GM19463 (cell line): ENCODE measurements at regions not wholly inside any gene's neighbourhood (a gene's known extent, or its start where the extent isn't known, plus 50 kb on each side); places are given as distances from the start of the nearest gene placed in this dataset.
"Not testable (repeated sequence)": the region's sequence is repeated elsewhere in the genome, so short reads cannot be mapped to it uniquely, and the experiment has no call there.

ENCODE experiments used
- ATAC-seq: cut with Tn5 transposase; IDR thresholded peaks from one replicate; pipeline ENCODE4 v1.9.1; 2021; ENCODE audit warnings: mild to moderate bottlenecking, moderate library complexity; ENCODE audit not compliant: unreplicated experiment

DNA sequence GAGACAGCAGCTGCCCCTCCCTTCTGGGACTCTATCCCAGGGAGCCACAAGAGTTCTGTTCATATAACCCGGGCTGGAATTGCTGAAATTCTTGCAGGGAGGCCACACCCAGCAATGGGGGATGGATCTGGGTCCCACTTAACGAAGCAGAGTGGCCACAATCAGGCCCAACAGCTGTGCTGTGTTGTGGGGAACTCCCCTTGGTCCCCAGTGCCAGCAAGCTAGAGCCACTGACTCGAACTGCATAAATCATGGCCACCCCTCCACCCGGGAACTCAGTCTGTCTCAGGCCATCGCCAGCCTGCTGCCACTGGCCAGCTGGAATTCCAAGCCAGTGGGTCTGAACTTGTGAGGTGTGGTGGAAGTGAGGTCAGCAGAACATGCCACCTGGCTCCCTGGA is 111.1 kb downstream of the KLF8 start:
- ATAC-seq, result no peak

DNA sequence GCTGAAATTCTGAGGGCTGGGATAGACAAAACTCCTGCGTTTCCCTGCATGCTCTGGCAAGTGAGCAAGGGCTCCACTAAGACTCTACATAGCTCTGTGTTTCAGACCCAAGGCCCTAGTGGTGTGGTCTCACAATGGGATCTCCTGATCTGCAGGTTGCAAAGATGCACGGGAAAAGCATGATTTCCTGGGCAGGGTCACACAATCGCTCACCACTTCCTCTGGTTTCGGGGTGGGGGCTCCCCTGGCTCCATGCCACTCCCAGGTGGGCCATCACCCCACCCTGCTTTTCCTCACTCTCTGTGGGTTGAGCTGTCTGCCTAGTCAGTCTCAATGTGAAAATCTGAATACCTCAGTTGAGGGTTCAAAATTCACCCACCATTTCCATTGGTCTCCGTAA is 111.5 kb downstream of the KLF8 start:
- ATAC-seq, result no peak

DNA sequence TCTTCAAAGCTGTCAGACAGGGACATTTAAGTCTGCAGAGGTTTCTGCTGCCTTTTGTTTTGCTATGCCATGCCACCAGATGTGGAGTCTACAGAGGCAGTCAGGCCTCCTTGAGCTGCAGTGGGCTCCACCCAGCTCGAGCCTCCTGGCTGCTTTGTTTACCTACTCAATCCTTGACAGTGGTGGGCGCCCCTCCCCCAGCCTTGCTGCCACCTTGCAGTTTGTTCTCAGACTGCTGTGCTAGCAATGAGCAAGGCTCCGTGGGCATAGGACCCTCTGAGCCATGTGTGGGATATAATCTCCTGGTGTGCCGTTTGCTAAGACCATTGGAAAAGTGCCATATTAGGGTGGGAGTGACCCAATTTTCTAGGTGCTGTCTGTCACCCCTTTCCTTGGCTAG is 126.0 kb downstream of the KLF8 start:
- not testable (repeated sequence) for ATAC-seq

DNA sequence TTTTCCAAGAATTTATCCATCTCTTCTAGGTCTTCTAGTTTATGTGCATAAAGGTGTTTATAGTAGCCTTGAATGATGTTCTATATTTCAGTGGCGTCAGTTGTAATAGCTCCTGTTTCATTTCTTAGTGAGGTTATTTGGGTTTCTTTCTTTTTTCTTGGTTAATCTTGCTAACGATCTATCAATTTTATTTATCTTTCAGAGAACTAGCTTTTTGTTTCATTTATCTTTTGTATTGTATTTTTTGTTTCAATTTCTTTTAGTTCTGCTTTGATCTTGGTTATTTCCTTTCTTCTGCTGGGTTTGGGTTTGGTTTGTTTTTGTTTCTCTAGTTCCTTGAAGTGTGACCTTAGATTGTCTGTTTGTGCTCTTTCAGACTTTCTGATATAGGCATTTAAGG is 133.0 kb downstream of the KLF8 start:
- not testable (repeated sequence) for ATAC-seq

DNA sequence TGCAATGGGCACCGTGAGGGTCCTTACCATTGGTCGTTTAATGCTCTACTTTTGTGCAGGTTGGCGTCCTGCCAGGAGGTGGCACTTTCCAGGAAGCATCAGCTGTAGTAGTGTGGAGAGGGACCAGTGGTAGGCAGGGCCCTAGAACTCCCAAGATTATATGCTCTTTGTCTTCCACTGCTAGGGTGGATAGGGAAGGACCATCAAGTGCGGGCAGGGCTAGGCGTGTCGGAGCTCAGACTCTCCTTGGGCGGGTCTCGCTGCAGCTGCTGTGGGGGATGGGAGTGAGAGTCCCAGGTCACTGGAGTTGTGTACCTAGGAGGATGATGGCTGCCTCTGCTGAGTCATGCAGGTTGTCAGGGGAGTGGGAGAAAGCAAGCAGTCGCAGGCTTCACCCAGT is 134.7 kb downstream of the KLF8 start:
- no peak for ATAC-seq

DNA sequence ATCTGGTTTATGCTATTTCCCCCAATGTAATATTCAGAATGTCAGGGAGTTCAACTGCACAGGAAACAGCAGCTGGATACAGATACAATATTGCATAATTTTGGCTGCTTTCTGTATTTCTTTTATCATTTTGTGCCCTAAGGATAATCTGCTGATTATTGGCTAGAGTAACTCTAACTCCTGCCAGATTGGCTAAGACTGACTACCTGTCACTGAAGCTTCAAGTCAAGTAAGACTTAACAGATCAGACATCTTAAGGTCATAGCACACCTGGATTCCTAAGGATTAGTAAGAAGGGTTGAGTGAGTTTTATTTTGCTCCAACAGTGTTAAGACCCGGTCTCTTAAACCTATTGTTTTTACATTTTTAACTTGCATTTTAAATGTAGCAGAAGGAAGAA is 136.8 kb downstream of the KLF8 start:
- ATAC-seq, result no peak

DNA sequence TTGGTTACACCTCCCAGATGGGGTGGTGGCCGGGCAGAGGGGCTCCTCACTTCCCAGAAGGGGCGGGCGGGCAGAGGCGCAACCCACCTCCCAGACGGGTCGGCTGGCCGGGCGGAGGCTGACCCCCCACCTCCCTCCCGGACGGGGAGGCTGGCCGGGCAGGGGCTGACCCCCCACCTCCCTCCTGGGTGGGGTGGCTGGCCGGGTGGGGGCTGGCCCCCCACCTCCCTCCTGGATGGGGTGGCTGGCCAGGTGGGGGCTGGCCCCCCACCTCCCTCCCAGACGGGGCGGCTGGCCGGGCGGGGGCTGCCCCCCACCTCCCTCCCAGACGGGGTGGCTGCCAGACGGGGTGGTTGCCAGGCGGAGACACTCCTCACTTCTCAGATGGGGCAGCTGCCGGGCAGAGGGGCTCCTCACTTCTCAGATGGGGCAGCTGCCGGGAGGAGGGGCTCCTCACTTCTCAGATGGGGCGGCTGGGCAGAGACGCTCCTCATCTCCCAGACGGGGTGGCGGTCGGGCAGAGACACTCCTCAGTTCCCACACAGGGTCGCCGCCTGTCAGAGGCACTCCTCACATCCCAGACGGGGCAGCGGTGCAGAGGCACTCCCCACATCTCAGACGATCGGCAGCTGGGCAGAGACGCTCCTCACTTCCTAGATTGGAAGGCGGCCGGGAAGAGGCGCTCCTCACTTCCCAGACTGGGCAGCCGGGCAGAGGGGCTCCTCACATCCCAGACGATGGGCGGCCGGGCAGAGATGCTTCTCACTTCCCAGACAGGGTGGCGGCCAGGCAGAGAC is 148.0 kb downstream of the KLF8 start:
- ATAC-seq, result not testable (repeated sequence)

DNA sequence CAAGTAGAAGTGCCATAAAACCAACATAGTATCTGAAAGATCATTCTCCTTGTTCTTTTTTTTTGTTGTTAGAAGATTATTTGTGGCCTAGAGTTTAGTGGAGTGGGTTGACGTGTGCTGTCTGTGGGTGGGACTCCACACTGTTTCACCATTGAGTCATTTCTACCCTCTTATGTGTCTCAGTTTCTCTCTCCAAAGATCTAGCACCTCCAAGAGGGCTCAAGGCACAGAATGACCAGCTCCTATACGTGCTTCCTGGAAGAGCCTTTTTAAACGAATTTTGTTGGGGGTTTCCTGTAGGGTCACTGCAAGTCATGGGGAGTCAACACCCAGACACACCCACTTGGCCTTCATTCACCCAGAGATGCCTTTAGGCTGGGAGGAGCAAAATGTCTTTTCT is 150.1 kb downstream of the KLF8 start:
- ATAC-seq, result peak; percentile 63

DNA sequence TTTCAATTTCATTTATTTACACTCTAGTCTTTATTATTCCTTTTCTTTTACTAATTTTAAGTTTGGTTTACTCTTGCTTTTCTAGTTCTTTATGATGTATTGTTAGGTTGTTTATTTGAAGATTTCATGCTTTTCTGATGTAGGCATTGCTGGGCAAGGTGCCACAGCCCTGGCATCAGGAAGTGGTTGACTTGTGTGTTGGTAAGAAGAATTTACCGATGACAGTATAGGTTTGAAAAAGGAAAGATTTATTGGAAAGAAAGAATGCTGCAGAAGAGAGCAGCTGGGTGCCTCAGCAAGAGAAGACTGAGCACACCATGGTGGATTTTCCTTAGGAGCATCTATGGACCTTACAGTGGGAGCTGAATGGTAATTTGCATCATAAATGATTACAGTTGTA is 153.2 kb downstream of the KLF8 start:
- no peak for ATAC-seq

DNA sequence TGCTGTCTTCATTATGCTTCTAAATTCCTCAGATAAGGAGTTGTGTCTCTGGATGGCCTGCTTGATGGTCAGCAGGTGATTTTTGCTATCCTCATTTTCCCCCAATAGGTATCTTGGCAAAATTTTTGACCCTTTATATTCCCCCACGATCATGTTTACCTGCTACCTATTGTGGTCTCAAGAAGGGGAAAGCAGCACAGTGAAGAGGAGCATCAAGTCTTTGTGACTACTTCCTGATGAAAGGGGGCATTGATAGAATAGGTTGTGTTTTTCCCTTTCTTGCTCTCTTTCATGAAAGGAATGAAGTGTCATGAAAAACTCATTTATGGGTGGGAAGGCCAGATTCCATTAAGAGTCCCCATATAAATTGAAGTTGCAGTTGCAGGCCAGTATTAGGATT is 153.8 kb downstream of the KLF8 start:
- no peak for ATAC-seq

DNA sequence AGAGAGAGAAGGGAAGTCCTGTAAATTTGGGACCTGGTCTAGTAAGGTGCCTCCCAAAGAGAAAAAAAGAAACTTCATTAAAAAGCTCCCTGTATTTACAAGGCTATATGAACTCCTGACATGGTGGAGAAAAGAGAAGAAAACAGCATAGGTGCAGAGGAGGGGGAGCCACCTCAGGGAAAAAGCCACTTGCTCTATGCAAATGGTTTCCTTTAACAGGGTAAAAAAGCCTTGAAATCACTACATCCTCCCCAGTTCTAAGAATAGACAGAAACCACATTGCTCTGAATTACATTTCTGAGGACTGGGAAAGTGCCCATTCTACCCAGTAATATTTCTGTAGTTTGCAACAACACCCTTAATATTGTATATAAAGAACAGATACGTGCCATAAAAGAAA is 165.5 kb downstream of the KLF8 start:
- ATAC-seq, result no peak

DNA sequence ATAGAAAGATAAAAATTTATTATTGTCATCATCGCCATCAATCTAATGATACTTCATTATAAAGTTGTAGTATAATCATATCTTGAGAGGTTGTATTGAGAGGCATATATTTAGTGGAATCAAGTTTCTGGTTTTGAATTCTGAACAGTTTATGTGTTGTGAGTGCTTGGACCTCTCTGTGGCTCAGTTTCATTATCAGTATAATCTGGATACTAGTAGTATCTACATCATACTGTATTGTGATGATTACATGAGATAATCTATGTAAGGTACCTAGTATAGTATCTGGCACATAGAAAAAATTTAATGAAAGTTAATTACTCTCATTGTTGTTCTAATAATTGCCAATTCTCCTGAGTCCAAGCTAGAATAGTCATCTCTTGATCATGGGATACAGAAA is 161.2 kb upstream of the UBQLN2 start:
- no peak for ATAC-seq

DNA sequence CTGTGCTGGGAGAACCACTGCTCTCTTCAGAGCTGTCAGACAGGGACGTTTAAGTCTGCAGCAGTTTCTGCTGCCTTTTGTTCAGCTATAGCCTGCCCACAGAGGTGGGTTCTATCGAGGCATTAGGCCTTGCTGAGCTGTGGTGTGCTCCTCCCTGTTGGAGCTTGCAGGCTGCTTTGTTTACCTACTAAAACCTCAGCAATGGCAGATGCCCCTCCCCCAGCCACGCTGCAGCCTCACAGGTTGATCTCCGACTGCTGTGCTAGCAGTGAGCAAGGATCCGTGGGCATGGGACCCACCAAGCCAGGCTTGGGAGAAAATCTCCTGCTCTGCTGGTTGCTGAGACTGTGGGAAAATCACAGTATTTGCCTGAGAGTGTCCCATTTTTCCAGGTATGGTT is 133.8 kb upstream of the UBQLN2 start:
- ATAC-seq, result no peak

DNA sequence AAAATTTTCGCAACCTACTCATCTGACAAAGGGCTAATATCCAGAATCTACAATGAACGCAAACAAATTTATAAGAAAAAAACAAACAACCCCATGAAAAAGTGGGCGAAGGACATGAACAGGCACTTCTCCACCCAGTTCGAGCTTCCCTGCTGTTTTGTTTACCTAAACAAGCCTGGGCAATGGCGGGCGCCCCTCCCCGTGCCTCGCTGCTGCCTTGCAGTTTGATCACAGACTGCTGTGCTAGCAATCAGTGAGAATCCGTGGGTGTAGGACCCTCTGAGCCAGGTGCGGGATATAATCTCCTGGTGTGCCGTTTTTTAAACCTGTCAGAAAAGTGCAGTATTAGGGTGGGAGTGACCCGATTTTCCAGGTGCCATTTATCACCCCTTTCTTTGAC is 111.4 kb upstream of the UBQLN2 start:
- not testable (repeated sequence) for ATAC-seq

DNA sequence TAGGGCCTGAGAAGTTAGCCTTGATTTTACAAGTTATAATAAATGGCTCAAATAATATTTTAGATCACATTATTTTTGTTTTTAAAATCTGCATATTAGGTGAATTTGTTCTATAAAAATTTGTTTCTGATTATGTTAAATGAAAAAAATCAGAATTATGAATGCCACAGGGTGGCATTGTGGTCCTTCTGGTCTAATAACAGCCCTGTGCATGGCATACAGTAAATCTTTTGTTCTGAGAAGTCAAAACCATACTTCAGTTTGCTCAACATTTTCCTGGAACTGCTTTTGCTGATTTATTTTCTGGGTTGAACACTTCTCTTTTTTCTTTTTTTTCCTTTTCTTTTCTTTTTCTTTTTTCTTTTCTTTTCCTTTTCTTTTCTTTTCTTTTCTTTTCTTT is 101.0 kb upstream of the UBQLN2 start:
- ATAC-seq, result no peak

DNA sequence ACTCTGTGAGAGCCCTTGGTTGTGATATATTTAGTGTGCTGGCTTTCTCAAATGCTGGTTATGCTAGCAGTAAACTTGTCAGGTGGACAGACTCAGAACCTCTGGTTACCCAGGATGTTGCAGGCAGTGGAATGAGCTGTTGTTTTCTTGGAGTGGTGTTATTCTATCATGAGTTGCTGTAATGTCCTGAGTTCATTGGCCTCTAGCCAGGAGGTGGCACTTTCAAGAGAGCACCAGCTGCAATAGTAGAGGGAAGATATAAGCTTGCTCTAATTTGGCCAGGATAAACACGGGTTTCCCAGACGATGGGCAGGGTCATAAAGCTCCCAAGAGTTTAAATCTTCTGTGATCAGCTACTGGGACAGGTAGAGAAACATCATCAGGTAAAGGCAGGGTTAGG is 95.0 kb upstream of the UBQLN2 start:
- ATAC-seq, result no peak

DNA sequence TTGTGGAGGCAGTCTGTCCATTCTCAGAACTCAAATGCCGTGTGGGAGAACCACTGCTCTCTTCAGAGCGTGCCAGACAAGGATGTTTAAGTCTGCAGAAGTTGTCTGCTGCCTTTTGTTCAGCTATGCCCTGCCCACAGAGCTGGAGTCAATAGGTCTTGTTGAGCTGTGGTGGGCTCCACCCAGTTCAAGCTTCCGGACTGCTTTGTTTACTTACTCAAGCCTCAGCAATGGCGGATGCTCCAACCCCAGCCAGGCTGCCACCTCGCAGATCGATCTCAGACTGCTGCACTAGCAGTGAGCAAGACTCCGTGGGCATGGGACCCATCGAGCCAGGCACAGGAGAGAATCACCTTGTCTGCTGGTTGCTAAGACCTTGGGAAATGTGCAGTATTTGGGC is 68.5 kb upstream of the UBQLN2 start:
- ATAC-seq, result not testable (repeated sequence)

DNA sequence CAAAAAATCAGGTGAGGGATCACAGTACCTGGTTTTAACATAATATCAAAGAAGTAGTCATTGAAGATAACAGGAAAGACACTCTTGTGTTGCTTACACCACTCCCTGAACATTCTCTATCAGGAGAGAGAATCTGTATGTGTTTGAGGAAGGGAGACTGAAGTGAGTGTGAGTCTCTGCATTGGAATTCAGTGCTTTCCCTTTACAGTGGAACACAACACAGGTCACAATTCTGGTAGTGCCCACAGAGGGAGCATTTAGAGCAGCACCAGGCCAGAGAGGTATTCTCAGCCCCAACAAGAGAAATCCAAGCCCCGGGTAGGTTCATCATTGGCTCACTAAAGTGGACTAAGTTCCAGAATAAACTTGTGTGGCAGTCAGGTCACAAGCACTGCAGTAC is 64.7 kb upstream of the UBQLN2 start:
- no peak for ATAC-seq

DNA sequence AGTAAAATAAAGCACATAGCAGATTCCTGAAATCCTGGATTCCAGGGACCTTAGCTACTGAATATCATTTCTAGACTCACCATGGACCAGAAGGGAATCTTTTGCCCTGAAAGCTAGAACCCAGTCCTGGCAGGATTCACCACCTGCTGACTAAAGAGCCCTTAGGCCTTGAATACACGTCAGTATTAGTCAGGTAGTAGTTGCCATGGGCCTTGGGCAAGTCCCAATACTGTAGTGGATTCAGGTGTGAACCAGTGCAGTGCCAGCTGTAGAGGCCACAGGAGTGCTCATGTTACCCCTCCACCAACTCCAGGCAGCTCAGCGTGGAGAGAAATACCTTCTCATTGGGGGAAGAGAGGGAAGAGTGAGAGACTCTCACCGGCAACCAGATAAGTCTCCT is 64.1 kb upstream of the UBQLN2 start:
- ATAC-seq, result no peak

DNA sequence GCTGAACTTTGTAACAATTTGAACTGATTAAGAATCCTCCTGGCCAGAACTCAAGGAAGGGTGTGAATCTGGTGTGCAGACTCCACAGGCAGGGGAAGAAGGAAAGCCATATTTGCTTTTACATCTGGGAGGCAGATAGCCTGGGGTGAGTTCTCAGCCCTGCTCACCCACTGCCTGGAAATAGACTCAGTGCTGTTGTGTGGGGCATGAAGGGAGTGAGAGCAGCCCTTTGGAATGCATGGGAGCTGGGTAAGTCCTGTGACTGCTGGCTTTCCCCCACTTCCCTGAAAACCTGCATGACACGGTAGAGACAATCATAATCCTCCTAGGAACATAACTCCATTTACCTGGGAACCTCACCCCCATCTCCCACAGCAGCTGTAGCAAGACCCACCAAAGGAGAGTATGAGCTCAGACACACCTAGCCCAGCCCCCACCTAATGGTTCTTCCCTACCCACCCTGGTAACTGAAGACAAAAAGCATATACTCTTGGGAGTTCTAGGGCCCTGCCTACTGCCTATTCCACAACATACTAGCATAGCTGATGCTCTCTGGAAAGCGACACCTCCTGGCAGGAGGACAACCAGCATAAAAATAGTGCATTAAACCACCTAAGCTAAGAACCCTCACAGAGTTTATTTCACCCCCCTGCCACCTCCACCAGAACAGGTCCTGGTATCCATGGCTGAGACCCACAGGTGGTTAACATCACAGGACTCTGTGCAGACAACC is 59.3 kb upstream of the UBQLN2 start:
- no peak for ATAC-seq

DNA sequence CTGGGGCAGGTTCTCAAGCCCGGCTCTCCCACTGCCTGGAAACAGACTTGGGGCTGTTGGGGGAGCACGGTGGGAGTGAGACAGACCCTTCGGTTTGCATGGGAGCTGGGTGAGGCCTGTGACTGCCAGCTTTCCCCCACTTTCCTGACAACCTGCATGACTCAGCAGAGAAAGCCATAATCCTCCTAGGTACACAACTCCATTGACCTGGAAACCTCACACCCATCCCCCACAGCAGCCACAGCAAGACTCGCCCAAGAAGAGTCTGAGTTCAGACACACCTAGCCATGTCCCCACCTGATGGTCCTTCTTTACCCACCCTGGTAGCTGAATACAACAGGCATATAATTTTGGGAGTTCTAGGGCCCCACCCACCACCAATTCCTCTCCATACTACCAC is 57.6 kb upstream of the UBQLN2 start:
- no peak for ATAC-seq
